NCI-H2227 (cell line): ENCODE measurements at regions not wholly inside any gene's neighbourhood (a gene's known extent, or its start where the extent isn't known, plus 50 kb on each side); places are given as distances from the start of the nearest gene placed in this dataset.
A peak's percentile ranks its signal among the peaks of the same experiment; 100 is the strongest.

ENCODE experiments used
- DNase-seq: peaks from one replicate; lab custom pipeline; 2025; ENCODE audit not compliant: unreplicated experiment; lab: John Stamatoyannopoulos, UW

DNA sequence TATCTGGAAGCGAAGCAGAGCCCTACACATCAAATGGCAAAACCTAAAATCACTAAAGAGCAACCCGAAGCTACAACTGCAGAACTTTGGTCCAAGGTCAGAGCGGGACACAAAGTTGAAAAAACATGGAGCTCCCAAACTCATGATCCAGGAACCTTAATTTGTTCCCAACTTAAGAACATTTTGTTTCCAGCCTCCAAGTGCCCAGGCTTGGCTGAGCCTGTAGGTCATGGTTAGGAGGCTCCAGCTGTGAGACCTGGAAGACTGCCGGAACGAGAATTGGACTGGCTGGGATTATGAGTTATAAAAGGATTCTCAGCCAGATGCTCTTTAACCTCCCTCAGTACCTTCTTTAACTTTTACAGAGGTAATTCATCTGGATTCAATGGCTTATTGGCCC, 349.1 kb upstream of the DDX53 start:
- DNase-seq, result no peak

DNA sequence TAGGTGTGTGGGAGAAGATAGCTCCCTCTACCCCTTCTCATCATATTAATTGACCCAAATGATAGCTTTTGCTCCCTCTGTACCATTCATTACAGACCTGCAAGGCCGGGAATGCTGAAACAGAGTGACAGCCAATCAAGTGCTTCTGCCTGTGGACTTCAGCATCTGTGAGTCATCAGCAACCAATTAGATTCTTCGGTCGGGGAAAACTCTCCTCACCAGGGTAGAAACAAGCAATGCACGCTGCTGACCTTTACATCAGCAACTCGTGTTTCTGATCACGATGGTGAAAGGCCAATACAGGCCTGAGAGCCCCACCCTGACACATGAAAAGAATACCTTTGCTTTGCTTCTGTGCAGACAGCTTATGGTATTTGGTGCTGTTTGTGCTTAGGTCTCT, 347.2 kb upstream of the DDX53 start:
- peak; percentile 85 for DNase-seq

DNA sequence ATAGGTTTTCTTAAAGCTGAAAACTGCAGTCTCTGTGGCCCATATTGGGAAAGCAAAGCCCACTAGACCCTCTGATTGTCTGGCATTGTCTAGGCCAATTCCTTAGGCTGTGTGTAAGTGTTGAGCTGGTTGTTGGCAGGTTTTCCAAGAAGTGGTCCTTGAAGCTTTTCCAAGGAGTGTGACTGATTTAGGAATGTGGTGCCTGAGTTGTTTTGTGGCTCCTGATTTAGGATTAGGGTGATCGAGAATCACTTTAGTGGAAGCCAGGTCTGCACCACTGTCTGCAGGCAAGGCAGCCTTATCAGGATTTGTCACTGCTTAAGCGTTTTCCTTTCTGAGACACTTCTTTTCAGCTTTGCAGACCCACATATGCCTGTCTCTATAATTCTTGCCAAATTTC, 339.0 kb upstream of the DDX53 start:
- no peak for DNase-seq

GRCh38 chrX:22662776-22663175, 337.0 kb upstream of the DDX53 start:
- DNase-seq, result no peak

DNA sequence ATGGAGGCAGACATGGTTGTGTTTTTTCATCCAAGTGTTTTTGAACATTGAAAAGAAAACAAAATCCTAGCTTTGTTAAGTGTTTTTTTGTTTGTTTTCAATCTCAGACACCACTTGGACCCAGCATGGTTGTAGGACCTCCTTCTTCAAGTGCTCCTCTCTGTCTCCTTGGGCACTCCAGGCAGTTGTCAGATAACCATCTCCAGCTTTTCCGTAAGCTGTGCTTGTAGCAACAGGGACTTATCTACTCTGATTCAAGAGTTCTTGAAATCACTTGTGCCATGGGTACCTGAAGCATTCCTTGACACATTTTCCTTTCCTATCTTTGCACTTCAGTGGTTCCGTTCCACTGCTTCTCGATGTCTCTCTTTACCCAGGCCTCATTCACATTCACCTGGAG, 334.9 kb upstream of the DDX53 start:
- DNase-seq, result no peak

DNA sequence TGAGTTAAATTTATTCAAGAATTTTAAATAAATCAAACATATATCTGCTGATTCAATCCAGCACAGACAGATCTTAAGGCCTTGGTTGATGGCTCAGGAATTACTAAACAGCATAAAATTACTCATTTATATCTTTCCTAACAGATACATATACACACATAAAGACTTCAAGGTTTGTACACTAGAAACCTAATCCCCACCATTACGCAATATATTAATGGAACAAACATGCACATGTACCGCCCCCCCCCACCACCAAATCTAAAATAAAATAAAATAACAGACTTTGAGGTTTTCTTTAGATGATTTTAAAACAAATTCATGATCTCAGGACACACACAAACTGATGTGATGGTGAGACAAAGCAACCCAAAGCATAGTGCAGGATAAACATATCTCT, 333.9 kb upstream of the DDX53 start:
- DNase-seq, result no peak

- DNase-seq, result peak; percentile 5
Observed at GRCh38 chrX:22666441-22666840, 333.3 kb upstream of the DDX53 start.

GRCh38 chrX:22674932-22675331, 324.8 kb upstream of the DDX53 start:
- peak; percentile 77 for DNase-seq

DNA sequence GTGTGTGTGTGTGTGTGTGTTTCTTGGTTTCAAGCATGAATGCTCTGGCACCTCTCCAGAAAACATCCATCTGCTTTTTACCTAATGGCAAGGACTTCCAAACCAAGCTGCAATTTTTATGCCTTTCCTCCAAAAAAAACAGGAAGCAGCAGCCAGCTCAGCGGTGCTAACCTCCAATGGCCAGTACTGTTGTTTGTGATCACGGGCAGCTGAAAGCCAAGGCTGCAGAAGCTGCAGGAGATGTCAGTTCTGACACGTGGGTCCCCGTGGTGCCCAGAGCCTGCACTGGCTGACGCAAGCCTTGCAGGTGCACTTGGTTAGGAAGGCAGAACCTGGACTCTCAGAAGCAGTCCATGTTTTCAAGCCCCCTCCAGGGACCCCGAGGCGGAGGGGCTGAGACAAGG, 313.6 kb upstream of the DDX53 start:
- DNase-seq, result peak; percentile 59

DNA sequence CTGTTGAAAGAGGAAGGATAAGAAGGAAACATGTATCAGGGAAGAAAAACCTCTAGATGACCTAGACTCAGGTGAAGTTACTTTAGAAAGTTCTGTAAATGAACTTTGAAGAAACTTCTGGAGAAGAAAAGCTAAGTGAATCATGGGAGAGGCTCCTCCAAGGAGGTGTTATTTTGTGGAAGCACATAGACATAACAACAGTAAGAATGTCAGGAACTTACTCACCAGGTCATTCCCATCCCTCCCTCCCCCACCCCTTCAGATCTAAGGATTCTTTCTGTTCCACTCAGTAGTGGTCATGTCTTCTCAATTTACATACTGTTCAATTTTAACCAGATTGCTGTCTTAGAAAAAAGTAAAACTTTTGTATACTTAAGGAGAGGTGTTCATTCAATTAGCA, 310.5 kb upstream of the DDX53 start:
- no peak for DNase-seq

GRCh38 chrX:22690116-22690515, 309.6 kb upstream of the DDX53 start:
- DNase-seq, result no peak

- no peak for DNase-seq
Observed at GRCh38 chrX:22691966-22692565, 307.7 kb upstream of the DDX53 start.

GRCh38 chrX:22698151-22698550, 301.6 kb upstream of the DDX53 start:
- no peak for DNase-seq

GRCh38 chrX:22699581-22700091, 300.1 kb upstream of the DDX53 start:
- no peak for DNase-seq

DNA sequence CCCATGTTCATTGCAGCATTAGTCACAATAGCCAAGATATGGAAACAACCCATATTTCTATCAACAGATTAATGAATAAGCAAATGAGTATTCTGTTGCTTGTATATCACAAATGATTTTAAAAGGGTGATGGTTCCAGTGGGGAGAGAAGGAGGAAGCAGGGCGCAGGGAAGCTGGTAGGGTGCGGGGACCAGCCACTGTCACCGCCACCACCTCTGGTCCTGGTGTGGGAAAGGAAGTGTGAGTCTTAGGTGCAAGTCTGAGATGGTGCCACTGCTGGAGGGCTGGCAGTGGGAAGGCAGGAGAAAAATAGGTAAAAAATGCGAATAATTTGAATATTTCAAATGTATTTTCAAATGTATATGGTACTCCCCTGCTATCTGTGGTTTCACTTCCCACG, 286.8 kb upstream of the DDX53 start:
- no peak for DNase-seq

- DNase-seq, result no peak
Observed at GRCh38 chrX:22730542-22730941, 269.2 kb upstream of the DDX53 start.

GRCh38 chrX:22737541-22737940, 262.2 kb upstream of the DDX53 start:
- no peak for DNase-seq

DNA sequence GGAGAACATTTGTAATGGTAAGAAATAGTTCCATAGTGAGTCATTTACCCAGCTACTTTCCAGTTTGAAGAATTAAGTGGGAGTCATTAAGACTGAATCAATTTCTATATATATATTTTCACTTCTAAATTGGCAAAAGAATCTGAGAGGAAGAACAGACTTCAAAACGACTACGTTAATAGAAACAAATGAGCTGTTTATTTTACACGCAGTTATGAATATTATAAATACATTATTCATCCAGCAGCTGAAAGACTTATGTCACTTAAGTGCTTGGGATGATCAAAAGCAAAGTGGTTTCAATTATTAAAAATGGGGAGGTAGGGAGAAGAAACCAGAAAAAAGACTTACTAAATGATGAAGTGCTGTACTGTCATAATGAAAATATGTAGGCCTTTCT, 260.5 kb upstream of the DDX53 start:
- DNase-seq, result no peak

DNA sequence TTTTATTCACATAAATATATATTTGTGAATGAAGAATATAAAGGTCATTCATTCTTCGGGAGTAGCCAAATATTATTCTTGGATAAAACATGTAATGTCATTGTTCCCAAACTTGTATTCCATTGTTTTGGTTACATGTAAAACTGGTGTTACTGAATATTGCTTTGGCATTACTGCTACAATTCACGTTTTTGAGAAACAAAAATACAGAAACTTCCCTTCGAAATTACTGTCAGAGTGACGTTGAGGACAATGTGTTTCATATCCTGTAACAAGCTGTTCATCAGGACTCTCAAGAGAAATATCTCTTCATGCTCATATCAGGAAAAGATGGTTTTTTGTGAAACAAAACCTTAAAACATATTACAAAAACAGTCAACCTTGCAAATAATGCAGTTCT, 258.9 kb upstream of the DDX53 start:
- DNase-seq, result no peak

- DNase-seq, result no peak
Observed at GRCh38 chrX:22742174-22742573, 257.6 kb upstream of the DDX53 start.

- no peak for DNase-seq
Observed at GRCh38 chrX:22746081-22746480, 253.7 kb upstream of the DDX53 start.

DNA sequence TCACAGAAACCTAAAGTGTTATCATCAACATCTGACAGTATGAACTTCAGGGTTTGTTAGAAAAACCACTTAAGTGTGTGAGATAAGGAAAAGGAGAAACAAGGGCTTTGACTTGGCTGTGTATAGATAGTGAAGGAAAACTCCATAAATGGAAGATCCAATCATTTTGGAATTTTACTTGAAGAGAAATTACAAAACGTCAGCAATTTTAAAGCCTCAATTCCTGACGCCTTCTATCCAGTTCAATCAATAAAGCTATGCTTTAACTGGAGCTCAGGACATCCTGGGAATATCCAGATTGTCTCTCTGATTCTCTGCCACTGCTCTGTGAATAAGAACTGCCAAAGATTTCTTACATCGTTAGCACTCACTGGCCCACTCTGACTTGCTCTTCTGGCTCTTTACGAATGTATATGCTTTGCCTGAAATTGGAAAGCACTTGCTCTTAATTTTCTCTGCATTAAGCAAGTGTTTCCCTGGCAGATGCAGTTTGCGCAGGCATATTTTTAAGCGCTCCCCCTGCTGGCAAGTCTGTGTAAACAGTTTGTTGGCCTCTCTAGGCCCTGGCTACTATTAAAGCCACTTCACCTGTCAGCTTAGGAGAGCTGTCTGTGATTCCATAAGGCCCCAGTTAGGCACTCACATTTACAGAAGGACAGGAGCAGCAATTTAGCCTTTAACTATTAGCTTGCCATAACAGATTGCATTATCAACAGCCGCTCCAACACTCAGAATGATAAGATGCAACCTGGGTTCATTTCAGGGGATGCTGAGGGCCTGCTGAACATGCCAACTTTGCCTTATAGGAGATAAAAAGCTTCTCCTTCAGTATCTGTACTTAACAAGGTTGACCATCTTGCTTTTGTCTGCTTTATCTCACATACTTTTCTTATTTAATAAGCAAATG, 251.4 kb upstream of the DDX53 start:
- peak; percentile 64 for DNase-seq
